ENCODE measurements at regions not wholly inside any gene's neighbourhood (a gene's known extent, or its start where the extent isn't known, plus 50 kb on each side); places are given as distances from the start of the nearest gene placed in this dataset.

DNA sequence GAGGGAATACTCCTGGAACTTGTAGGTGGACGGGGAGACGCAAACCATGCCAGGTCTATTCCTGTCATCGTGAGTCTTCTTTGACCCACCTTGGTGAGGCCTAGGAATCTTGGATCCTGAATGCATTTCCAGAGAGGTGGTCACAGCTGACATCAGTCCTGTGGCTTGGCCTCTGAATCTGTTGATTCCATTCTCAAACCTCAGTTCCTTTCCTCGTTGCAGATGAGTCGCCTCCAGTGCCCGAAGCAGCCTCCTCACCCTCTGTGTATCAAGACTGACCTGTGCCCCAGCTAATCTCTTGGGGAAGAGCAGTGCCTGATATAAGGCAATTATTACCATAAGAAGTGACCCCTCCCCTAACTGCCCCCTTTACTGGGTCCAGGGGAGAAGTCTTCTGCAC is 118.1 kb downstream of the SMIM20 start:
- Mint-ChIP-seq H3K27me3 (ENCODE audit: low read depth) (peaks cover 6% of the 10 kb centered on the region), H3K9me3 (ENCODE audit: insufficient read depth) (no peaks in the 10 kb centered on the region), H3K4me3 (no peak overlapping the region), H3K36me3 (ENCODE audit: low read depth) (no peaks in the 10 kb centered on the region), H3K27ac (no peak overlapping the region), H3K4me1 (ENCODE audit: low read depth) (peaks cover 6% of the 10 kb centered on the region)
- ATAC-seq (no peak), DNase-seq (no peak)
- POLR2A ChIA-PET = interaction anchor here (0.5 kb wide), 1 partner anchor 296 kb away, joined by 3 read pairs; no protein-coding TSS in a partner anchor
- CTCF ChIA-PET = interaction anchor here (5.6 kb wide), 1 partner anchor 297 kb away, joined by 40 read pairs; no protein-coding TSS in a partner anchor

DNA sequence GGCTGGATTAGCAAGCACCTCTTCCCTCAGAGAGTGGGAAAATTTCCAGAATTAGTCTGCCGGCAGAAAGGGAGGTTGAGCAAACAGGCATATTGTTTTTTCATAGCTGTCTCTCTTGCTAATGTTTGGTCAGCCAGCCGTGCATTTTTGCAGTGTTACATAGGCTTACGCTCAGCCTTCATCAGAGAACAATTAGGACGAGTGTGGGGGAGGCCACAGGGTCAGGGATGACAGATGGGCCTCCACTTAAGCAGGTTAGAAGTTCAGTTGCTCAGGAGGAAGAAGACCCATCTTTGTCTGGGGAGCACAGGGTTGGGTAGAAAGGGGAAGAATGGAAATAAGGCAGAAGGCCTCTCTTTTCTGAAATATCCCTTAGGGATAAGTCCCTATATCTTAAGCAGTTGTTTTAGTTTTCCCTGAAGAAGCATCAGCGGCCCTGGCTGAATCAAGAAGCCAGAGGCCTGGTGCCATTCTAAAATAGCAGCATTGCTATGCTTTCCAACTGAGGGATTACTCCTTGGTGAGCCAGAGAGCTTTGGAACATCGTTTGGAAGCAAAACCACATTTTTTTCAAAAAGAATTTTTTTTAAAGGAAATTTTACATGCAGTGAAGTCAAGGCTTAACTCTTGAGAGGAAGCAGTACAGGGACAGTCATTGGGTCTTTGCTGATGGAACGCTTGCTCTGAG is 118.8 kb downstream of the SMIM20 start:
- no peak overlapping the region for H3K27ac Mint-ChIP-seq
- H3K4me3 Mint-ChIP-seq = no peak overlapping the region
- H3K36me3 Mint-ChIP-seq (ENCODE audit: low read depth) = no peaks in the 10 kb centered on the region
- peaks cover 6% of the 10 kb centered on the region for H3K4me1 Mint-ChIP-seq (ENCODE audit: low read depth)
- ChIA-PET POLR2A (no interaction called here), CTCF (interaction anchor here (5.6 kb wide), 1 partner anchor 296 kb away, joined by 40 read pairs; no protein-coding TSS in a partner anchor)
- ATAC-seq (no peak), DNase-seq (no peak)
- H3K27me3 Mint-ChIP-seq (ENCODE audit: low read depth) = peaks cover 10% of the 10 kb centered on the region
- no peaks in the 10 kb centered on the region for H3K9me3 Mint-ChIP-seq (ENCODE audit: insufficient read depth)

DNA sequence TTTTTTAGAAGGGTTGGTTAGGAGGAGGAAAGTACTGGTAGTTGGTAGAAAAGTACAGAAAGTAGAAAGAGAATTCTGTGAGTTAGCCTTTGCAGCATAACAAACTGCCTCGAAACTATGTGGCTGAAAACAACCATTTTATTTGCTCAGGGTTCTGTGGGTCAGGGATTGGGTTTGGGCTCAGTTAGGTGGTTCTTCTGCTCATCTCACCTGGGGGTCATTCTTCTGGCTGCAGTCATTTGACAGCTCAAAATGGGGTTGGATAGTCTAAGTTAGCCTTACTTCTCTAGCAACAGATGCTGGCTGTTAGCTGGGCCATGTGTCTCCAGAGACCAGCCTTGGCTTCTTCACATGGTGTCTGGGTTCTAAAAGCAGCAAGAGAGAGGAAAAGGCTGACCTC is 119.4 kb downstream of the SMIM20 start:
- ChIA-PET CTCF (interaction anchor here (5.6 kb wide), 1 partner anchor 296 kb away, joined by 40 read pairs; no protein-coding TSS in a partner anchor), POLR2A (no interaction called here)
- H3K27me3 Mint-ChIP-seq (ENCODE audit: low read depth) = peaks cover 10% of the 10 kb centered on the region
- DNase-seq (no peak), ATAC-seq (no peak)
- H3K4me1 Mint-ChIP-seq (ENCODE audit: low read depth) = peaks cover 6% of the 10 kb centered on the region
- H3K4me3 Mint-ChIP-seq = no peak overlapping the region
- no peaks in the 10 kb centered on the region for H3K36me3 Mint-ChIP-seq (ENCODE audit: low read depth)
- no peaks in the 10 kb centered on the region for H3K9me3 Mint-ChIP-seq (ENCODE audit: insufficient read depth)
- H3K27ac Mint-ChIP-seq = no peak overlapping the region

DNA sequence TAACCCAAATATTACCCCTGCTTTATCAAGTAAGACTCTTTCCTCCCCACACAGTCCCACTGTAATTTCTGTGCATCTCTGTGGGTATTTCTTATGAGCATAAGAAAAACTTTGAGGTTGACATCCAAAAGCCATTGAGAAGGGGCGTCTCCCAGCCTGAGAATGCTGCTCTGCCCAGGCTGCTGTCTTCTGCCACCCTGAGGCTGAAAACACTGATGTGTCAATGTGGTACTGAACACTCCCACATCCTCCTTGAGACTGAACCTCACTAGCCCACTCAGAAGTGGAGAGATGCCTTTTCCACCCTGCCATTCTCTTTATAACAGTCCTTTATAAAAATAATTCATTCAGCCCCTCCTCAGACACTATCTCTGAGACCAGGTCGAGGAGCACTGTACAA is 120.8 kb downstream of the SMIM20 start:
- peak; percentile 26 for DNase-seq
- Mint-ChIP-seq H3K9me3 (ENCODE audit: insufficient read depth) (no peaks in the 10 kb centered on the region), H3K27ac (no peak overlapping the region), H3K27me3 (ENCODE audit: low read depth) (peaks cover 14% of the 10 kb centered on the region), H3K4me1 (ENCODE audit: low read depth) (peaks cover 10% of the 10 kb centered on the region), H3K36me3 (ENCODE audit: low read depth) (no peaks in the 10 kb centered on the region), H3K4me3 (no peak overlapping the region)
- ChIA-PET CTCF (no interaction called here), POLR2A (no interaction called here)
- no peak for ATAC-seq

DNA sequence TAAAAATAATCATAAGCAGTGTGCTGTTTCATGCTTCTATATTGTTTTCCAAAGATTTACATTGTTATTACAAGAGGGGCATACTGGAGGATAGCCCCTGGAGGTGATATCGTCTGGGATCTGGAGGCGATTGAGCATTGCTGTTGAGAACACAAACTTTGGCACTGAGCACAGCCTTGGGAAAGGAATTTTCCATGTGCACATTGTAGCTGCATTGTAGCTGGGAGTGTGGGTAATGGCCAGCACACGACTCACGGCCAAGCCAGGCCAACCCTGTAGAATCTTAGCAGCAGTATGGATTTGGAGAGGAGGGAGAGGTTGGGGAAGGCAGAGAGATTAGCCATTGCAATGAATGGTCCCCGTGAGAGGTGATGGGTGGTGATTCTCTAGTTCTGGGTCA is 121.9 kb downstream of the SMIM20 start:
- ChIA-PET CTCF (interaction anchor here (0.9 to 1.3 kb wide), 3 partner anchors 29 to 48 kb away, joined by 3 read pairs; no protein-coding TSS in a partner anchor), POLR2A (no interaction called here)
- peaks cover 18% of the 10 kb centered on the region for H3K27me3 Mint-ChIP-seq (ENCODE audit: low read depth)
- DNase-seq (no peak), ATAC-seq (no peak)
- no peaks in the 10 kb centered on the region for H3K36me3 Mint-ChIP-seq (ENCODE audit: low read depth)
- no peak overlapping the region for H3K27ac Mint-ChIP-seq
- H3K9me3 Mint-ChIP-seq (ENCODE audit: insufficient read depth) = no peaks in the 10 kb centered on the region
- H3K4me3 Mint-ChIP-seq = no peak overlapping the region
- peaks cover 10% of the 10 kb centered on the region for H3K4me1 Mint-ChIP-seq (ENCODE audit: low read depth)

DNA sequence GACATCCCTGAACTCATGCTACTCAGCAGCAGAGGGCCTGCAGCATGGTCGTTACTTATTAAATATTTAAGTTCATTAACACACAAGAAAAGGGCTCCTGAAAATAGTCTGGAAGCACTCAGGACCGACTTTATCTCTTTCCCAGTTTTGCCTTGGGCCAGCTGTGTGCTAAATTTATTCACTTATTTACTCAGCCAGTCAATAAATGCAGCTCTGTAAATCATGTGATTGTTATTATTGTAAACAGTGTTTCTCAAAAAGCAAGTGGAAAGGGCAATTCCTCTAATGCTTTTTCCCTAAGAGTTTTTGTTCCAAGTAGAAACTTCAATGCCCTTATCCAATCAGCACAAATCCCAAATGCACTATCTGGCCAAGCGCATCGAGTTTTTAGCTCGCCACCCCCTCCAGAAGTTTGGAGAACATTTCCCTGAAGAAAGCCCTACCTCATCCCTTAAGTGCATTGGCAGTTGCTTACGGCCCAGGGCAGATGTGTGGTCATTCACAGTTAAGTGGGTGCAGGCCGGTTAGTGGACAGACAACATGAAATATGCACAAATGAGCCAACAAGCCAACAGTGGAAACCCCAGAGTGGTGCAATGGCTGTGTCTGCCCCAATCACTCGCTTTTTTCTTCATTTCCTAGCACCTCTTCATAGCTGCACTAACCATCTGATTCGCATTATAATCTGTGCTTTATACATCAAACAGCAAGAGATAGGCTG is 125.8 kb downstream of the SMIM20 start:
- POLR2A ChIA-PET = no interaction called here
- DNase-seq = no peak
- Mint-ChIP-seq H3K9me3 (ENCODE audit: insufficient read depth) (no peaks in the 10 kb centered on the region), H3K36me3 (ENCODE audit: low read depth) (no peaks in the 10 kb centered on the region), H3K27ac (no peak overlapping the region), H3K4me1 (ENCODE audit: low read depth) (peaks cover 10% of the 10 kb centered on the region), H3K4me3 (no peak overlapping the region), H3K27me3 (ENCODE audit: low read depth) (peaks cover 29% of the 10 kb centered on the region)
- CTCF ChIA-PET = interaction anchor here (1.3 kb wide), 1 partner anchor 52 kb away, joined by 3 read pairs; no protein-coding TSS in a partner anchor
- no peak for ATAC-seq

DNA sequence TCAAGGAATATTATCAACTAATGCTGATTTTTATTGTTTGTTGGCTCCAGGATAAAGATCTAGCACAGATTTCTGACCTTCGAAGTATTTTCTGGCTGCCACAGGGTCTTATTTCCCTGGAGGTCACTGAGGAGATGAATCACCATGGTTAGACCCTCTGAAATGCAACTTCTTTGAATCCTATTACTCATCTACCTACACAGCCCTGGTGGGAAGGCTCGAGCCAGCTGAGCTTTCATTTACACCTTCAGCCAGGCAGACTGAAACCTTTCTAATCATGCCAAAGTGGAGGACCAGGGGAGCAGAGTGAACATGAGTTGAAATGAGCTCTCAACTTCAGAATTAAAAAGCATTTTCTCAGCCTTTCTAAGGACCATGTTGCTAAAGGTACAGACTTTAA is 130.5 kb downstream of the SMIM20 start:
- CTCF ChIA-PET = interaction anchor here (1.1 to 2.3 kb wide), 2 partner anchors 281 to 286 kb away, joined by 3 to 6 read pairs; no protein-coding TSS in a partner anchor
- no peak overlapping the region for H3K4me3 Mint-ChIP-seq
- H3K9me3 Mint-ChIP-seq (ENCODE audit: insufficient read depth) = no peaks in the 10 kb centered on the region
- DNase-seq (no peak), ATAC-seq (no peak)
- no peak overlapping the region for H3K27ac Mint-ChIP-seq
- H3K27me3 Mint-ChIP-seq (ENCODE audit: low read depth) = peaks cover 17% of the 10 kb centered on the region
- POLR2A ChIA-PET = interaction anchor here (0.6 kb wide), 1 partner anchor 32 kb away, joined by 4 read pairs; no protein-coding TSS in a partner anchor
- H3K36me3 Mint-ChIP-seq (ENCODE audit: low read depth) = no peaks in the 10 kb centered on the region
- H3K4me1 Mint-ChIP-seq (ENCODE audit: low read depth) = no peaks in the 10 kb centered on the region

DNA sequence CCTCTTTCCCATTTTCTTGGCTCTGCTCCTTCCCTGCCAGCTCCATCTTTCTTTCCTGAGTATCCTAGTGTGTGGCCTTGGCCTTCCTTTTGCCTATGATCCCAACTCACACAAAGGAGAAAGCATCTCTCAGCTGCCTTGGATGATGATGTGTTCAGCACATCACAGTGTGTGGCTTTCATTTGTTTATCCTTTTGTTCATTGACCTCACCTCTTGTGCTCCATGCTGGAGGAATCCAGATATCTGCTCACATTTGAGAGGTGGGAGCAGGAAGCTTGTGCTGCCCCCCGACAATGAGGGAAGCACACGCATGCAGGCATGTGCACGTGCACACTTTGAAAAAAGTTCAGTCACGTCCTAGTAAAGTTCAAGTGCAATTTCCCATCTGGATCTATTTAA is 131.0 kb downstream of the SMIM20 start:
- no peak for ATAC-seq
- Mint-ChIP-seq H3K27ac (no peak overlapping the region), H3K9me3 (ENCODE audit: insufficient read depth) (no peaks in the 10 kb centered on the region), H3K4me3 (no peak overlapping the region), H3K4me1 (ENCODE audit: low read depth) (no peaks in the 10 kb centered on the region), H3K27me3 (ENCODE audit: low read depth) (peaks cover 17% of the 10 kb centered on the region), H3K36me3 (ENCODE audit: low read depth) (no peaks in the 10 kb centered on the region)
- no peak for DNase-seq
- ChIA-PET CTCF (interaction anchor here (1.1 to 2.3 kb wide), 2 partner anchors 280 to 285 kb away, joined by 3 to 6 read pairs; no protein-coding TSS in a partner anchor), POLR2A (no interaction called here)

DNA sequence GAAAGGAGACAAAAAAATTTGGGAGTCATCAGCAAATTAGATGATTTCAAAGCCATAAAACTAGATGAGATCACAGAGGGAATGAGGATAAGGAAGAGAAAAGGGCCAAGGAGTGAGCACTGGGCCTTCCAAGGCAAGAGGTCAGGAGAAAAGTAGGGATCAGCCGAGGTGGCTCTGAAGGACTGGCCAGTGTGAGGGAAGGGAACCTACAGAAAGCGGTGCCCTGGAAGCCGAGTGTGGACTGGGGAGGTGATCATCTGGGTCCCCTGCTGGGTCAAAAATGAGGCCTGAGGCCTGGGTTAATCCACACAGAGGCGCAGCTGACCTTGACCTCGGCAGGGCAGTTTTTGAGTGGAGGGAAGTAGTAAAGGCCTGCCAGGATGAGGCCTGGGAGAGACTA is 133.8 kb downstream of the SMIM20 start:
- no peaks in the 10 kb centered on the region for H3K4me1 Mint-ChIP-seq (ENCODE audit: low read depth)
- POLR2A ChIA-PET = interaction anchor here (0.6 kb wide), 1 partner anchor 113 kb away, joined by 4 read pairs; no protein-coding TSS in a partner anchor
- no peak for DNase-seq
- H3K4me3 Mint-ChIP-seq = no peak overlapping the region
- no peak for ATAC-seq
- no peaks in the 10 kb centered on the region for H3K9me3 Mint-ChIP-seq (ENCODE audit: insufficient read depth)
- peaks cover 15% of the 10 kb centered on the region for H3K27me3 Mint-ChIP-seq (ENCODE audit: low read depth)
- H3K36me3 Mint-ChIP-seq (ENCODE audit: low read depth) = no peaks in the 10 kb centered on the region
- H3K27ac Mint-ChIP-seq = no peak overlapping the region
- CTCF ChIA-PET = no interaction called here

DNA sequence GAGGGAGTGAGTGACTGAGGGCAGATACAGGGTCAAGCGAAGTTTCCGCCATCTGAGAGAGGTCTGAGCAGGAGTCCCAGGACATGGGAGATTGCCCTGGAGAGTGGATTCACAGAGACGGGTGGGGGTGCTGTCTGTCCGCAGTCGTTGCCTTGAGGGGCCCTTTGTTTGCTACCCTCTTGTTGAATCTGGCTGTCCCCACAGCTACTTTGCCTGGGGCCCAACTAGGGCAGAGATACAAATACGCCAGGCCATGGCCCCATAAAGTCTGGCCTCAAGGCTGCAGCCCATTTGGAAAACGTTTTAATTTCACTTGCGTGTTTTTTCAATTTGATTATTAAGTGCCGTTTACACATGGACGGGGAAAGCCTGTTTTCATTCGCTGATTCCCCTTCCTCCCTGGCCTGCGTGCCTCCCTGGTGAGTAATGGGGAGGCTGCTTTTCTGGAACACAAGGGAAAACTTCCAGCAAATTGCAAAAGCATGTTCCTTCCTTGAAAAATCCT is 134.4 kb downstream of the SMIM20 start:
- ChIA-PET POLR2A (no interaction called here), CTCF (no interaction called here)
- no peak overlapping the region for H3K27ac Mint-ChIP-seq
- H3K4me3 Mint-ChIP-seq = no peak overlapping the region
- no peaks in the 10 kb centered on the region for H3K9me3 Mint-ChIP-seq (ENCODE audit: insufficient read depth)
- peaks cover 5% of the 10 kb centered on the region for H3K4me1 Mint-ChIP-seq (ENCODE audit: low read depth)
- DNase-seq (no peak), ATAC-seq (no peak)
- peaks cover 12% of the 10 kb centered on the region for H3K27me3 Mint-ChIP-seq (ENCODE audit: low read depth)
- no peaks in the 10 kb centered on the region for H3K36me3 Mint-ChIP-seq (ENCODE audit: low read depth)

DNA sequence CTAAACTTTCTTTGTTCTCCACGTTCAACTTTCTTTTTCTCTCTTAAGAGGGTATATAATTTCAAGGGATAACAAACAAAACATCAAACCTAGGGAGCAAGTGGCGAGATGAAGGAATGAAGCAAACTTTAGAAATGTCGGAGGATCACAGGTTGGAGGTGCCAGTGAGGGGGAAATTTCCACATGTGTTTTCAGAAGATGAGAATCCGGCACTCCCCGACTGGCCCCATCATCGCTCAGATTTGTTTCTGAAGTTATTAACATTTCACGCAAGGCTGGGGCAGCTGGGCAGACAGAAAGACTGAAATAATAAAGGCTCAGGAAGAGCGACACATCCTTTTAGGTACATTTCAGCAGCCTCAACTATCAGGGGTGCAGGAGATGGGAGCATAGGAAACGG is 134.9 kb downstream of the SMIM20 start:
- Mint-ChIP-seq H3K4me1 (ENCODE audit: low read depth) (peaks cover 7% of the 10 kb centered on the region), H3K27me3 (ENCODE audit: low read depth) (peaks cover 10% of the 10 kb centered on the region), H3K9me3 (ENCODE audit: insufficient read depth) (no peaks in the 10 kb centered on the region), H3K27ac (no peak overlapping the region), H3K4me3 (no peak overlapping the region), H3K36me3 (ENCODE audit: low read depth) (no peaks in the 10 kb centered on the region)
- no peak for ATAC-seq
- ChIA-PET POLR2A (no interaction called here), CTCF (no interaction called here)
- no peak for DNase-seq

DNA sequence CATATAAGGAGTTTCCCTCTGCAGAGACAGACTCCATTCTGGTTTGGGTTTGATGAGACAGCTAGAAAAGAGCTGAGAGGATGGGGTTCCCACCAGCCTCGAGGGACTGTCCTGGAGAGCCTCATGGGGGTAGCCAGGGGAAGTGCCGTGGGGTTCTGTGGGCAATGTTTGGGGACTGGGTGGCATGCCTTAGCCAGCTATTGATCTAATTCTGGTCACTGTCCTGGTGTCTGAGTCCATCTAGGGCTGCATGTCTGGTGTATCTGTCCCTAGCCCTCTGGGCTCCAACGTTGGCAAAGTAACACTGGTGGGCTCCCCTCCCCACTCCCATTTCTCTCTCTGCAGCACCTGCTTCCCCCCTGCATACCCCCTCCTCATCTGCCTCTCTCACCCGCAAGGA is 135.4 kb downstream of the SMIM20 start:
- no peak for ATAC-seq

More for the DNA sequence above, 135.4 kb downstream of the SMIM20 start:
- H3K4me3 Mint-ChIP-seq = no peak overlapping the region
- no peaks in the 10 kb centered on the region for H3K9me3 Mint-ChIP-seq (ENCODE audit: insufficient read depth)
- no peak for DNase-seq
- ChIA-PET POLR2A (no interaction called here), CTCF (no interaction called here)
- H3K36me3 Mint-ChIP-seq (ENCODE audit: low read depth) = no peaks in the 10 kb centered on the region
- no peak overlapping the region for H3K27ac Mint-ChIP-seq
- peaks cover 7% of the 10 kb centered on the region for H3K4me1 Mint-ChIP-seq (ENCODE audit: low read depth)
- H3K27me3 Mint-ChIP-seq (ENCODE audit: low read depth) = peaks cover 8% of the 10 kb centered on the region
